ENCODE measurements at regions not wholly inside any gene's neighbourhood (a gene's known extent, or its start where the extent isn't known, plus 50 kb on each side); places are given as distances from the start of the nearest gene placed in this dataset.

DNA sequence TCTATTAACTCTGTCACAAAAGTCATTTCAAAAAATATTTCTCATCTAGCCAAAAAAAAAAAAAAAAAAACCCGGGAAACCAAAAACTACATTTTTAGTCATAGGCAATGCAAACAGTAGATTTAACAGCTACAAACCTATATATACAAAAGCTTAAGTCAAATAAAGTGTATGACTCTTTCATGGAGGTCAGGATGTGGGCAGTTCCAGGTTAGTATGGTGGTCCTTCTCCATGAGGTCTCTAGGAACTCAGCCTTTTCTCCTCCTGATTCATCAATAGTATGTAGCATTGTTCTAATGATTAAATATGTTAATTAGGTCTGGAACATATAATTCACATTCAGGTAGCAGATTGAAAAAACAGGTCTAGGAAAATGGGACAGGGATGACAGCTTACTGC is 586.5 kb downstream of the SLC16A7 start:
- peaks cover 0 to 3% (median 0%) of the 10 kb centered on the region in 11 donors for H3K9me3 Mint-ChIP-seq

DNA sequence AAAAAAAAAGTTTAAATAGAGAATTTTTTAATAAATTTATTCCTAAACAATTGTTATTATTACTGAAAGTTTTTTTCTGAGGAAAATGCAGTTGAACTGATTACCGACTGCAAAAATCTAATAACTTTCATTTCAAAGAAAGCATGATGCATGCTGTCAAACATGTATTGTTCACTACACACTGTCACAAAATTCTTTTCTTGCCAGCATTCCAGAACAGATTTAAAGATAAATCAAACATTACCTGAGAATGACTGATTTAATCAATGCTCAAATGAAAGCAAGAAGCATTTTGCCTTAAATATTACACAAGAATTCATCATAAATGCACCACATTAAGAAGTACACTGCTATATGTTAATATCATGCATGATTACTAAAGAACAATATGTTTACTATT is 588.3 kb downstream of the SLC16A7 start:
- H3K4me3 Mint-ChIP-seq, result no peak overlapping the region
- Histone ChIP-seq H3K4me1 (ENCODE audit: control insufficient read depth in 2 of 2, insufficient read depth in 2 of 2, low read length in 2 of 2) (no peaks in the 10 kb centered on the region), H3K36me3 (ENCODE audit: control insufficient read depth in 2 of 3, insufficient read depth in 3 of 3, low read length in 3 of 3) (no peaks in the 10 kb centered on the region), H3K4me3 (ENCODE audit: low read length) (no peak overlapping the region), H3K9me3 (ENCODE audit: control insufficient read depth in 2 of 3, low read length in 3 of 3) (no peaks in the 10 kb centered on the region), H3K27ac (ENCODE audit: low read depth, low read length) (no peak overlapping the region), H3K27me3 (ENCODE audit: control insufficient read depth in 2 of 2, insufficient read depth in 2 of 2, low read length in 2 of 2) (no peaks in the 10 kb centered on the region)
- intact Hi-C loops (cut with micrococcal nuclease), result no loop called here
- ChIA-PET POLR2A (interaction anchor here (0.7 kb wide), 1 partner anchor 214 kb away, joined by 3 read pairs; no protein-coding TSS in a partner anchor), CTCF (no interaction called here)
- H3K9me3 Mint-ChIP-seq, result peaks cover 0 to 3% (median 0%) of the 10 kb centered on the region in 11 donors
- ATAC-seq (no peak), DNase-seq (no peak)
- H3K27ac Mint-ChIP-seq, result no peak overlapping the region
- H3K27me3 Mint-ChIP-seq, result no peaks in the 10 kb centered on the region
- H3K36me3 Mint-ChIP-seq, result no peaks in the 10 kb centered on the region
- no peaks in the 10 kb centered on the region for H3K4me1 Mint-ChIP-seq

More for the DNA sequence above, 586.5 kb downstream of the SLC16A7 start:
- Mint-ChIP-seq H3K4me3 (no peak overlapping the region), H3K36me3 (no peaks in the 10 kb centered on the region), H3K27me3 (no peaks in the 10 kb centered on the region), H3K27ac (no peak overlapping the region), H3K4me1 (no peaks in the 10 kb centered on the region)
- ATAC-seq (no peak), DNase-seq (no peak)
- Histone ChIP-seq H3K4me3 (ENCODE audit: low read length) (no peak overlapping the region), H3K4me1 (ENCODE audit: control insufficient read depth in 2 of 2, insufficient read depth in 2 of 2, low read length in 2 of 2) (no peaks in the 10 kb centered on the region), H3K27me3 (ENCODE audit: control insufficient read depth in 2 of 2, insufficient read depth in 2 of 2, low read length in 2 of 2) (no peaks in the 10 kb centered on the region), H3K27ac (ENCODE audit: low read depth, low read length) (no peak overlapping the region), H3K36me3 (ENCODE audit: control insufficient read depth in 2 of 3, insufficient read depth in 3 of 3, low read length in 3 of 3) (no peaks in the 10 kb centered on the region), H3K9me3 (ENCODE audit: control insufficient read depth in 2 of 3, low read length in 3 of 3) (no peaks in the 10 kb centered on the region)
- ChIA-PET POLR2A (no interaction called here), CTCF (no interaction called here)
- intact Hi-C loops (cut with micrococcal nuclease), result no loop called here

DNA sequence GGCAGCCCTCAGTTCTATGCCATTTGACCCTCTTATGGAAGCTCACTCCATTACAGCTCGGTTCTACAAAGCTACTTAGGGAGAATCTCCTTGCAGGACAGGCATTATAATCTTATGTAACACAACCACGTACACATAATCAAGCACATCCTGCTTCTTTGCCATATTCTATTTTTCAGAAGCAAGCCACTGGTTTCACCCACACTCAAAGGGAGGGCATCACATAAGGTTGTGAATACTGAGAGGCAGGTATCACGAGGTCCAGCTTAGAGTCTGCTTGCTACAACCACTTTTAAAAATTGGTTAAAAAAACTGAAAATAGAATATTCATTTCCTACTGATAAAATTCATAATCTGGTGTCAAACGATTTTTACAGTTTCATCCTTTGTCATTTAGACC is 589.2 kb downstream of the SLC16A7 start:
- no peaks in the 10 kb centered on the region for H3K4me1 Mint-ChIP-seq
- H3K27me3 ChIP-seq (ENCODE audit: control insufficient read depth in 2 of 2, insufficient read depth in 2 of 2, low read length in 2 of 2), result no peaks in the 10 kb centered on the region
- no peak for ATAC-seq
- no peaks in the 10 kb centered on the region for H3K9me3 ChIP-seq (ENCODE audit: control insufficient read depth in 2 of 3, low read length in 3 of 3)
- POLR2A ChIA-PET, result interaction anchor here (0.7 kb wide), 1 partner anchor 213 kb away, joined by 3 read pairs; no protein-coding TSS in a partner anchor
- H3K27me3 Mint-ChIP-seq, result no peaks in the 10 kb centered on the region
- no peak overlapping the region for H3K27ac ChIP-seq (ENCODE audit: low read depth, low read length)
- H3K27ac Mint-ChIP-seq, result no peak overlapping the region
- H3K4me3 ChIP-seq (ENCODE audit: low read length), result no peak overlapping the region
- peaks cover 0 to 7% (median 0%) of the 10 kb centered on the region in 11 donors for H3K9me3 Mint-ChIP-seq
- no peak for DNase-seq
- no peaks in the 10 kb centered on the region for H3K4me1 ChIP-seq (ENCODE audit: control insufficient read depth in 2 of 2, insufficient read depth in 2 of 2, low read length in 2 of 2)
- H3K4me3 Mint-ChIP-seq, result no peak overlapping the region
- no peaks in the 10 kb centered on the region for H3K36me3 Mint-ChIP-seq
- no peaks in the 10 kb centered on the region for H3K36me3 ChIP-seq (ENCODE audit: control insufficient read depth in 2 of 3, insufficient read depth in 3 of 3, low read length in 3 of 3)
- CTCF ChIA-PET, result no interaction called here
- intact Hi-C loops (cut with micrococcal nuclease), result no loop called here

DNA sequence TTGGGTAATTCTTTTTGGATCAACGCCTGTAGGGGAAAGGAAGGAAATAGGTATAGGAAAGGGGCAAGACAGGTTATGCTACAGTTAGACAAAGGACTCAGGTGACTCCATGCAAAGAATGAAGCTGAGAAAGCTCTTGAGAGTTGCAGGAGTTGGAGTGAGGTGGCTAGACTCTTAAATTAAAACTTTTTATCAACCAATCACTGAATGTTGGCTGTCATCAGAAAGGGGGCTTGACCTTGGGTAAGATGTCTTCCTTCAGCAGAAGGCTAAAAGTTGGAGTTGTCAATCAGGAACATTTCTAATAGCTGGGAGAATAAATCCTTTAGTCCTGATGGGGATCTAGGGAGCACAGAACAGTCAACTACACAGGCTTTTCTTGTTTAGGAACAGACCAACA is 595.4 kb downstream of the SLC16A7 start:
- intact Hi-C loops (cut with micrococcal nuclease), result no loop called here
- no peak overlapping the region for H3K27ac ChIP-seq (ENCODE audit: low read depth, low read length)
- no peaks in the 10 kb centered on the region for H3K27me3 ChIP-seq (ENCODE audit: control insufficient read depth in 2 of 2, insufficient read depth in 2 of 2, low read length in 2 of 2)
- no peak overlapping the region for H3K4me3 Mint-ChIP-seq
- H3K4me3 ChIP-seq (ENCODE audit: low read length), result no peak overlapping the region
- peaks cover 0 to 11% (median 0%) of the 10 kb centered on the region in 11 donors for H3K9me3 Mint-ChIP-seq
- no peaks in the 10 kb centered on the region for H3K9me3 ChIP-seq (ENCODE audit: control insufficient read depth in 2 of 3, low read length in 3 of 3)
- H3K4me1 Mint-ChIP-seq, result no peaks in the 10 kb centered on the region
- DNase-seq, result no peak
- H3K27ac Mint-ChIP-seq, result no peak overlapping the region
- no peaks in the 10 kb centered on the region for H3K36me3 ChIP-seq (ENCODE audit: control insufficient read depth in 2 of 3, insufficient read depth in 3 of 3, low read length in 3 of 3)
- no peak for ATAC-seq
- POLR2A ChIA-PET, result no interaction called here
- H3K4me1 ChIP-seq (ENCODE audit: control insufficient read depth in 2 of 2, insufficient read depth in 2 of 2, low read length in 2 of 2), result no peaks in the 10 kb centered on the region
- CTCF ChIA-PET, result interaction anchor here (0.8 kb wide), 1 partner anchor 15 kb away, joined by 3 read pairs; no protein-coding TSS in a partner anchor
- no peaks in the 10 kb centered on the region for H3K27me3 Mint-ChIP-seq
- H3K36me3 Mint-ChIP-seq, result no peaks in the 10 kb centered on the region

DNA sequence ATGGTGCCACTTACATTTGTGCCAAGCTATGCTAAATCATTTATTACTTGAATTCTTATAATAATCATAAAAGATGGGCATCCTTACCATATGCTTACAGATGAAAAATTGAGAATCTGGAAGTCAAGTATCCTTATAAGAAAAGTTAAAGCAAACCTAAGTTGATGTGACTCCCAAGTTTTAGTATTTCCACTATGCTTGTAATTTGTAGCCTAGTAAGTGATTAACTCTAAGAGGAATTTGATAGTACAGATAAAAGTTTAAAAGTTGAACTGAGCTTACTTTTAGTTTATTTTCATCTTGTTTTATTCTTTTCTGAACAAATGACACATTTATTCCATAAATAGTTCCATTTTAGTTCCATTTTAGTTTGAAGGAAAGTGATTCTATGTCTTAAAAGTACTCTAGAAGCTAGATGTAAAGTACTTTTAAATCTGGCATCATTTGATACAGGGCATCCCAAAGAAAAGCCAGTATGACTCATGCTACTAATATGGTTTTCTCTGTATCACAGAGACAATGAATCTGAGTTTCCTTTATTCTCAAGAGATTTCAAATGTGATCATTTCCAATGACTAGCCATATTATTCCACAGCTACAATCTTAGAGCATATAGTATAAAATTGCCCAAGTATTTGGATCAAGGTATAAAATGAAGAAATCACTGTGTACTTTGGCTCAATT is 596.0 kb downstream of the SLC16A7 start:
- no peaks in the 10 kb centered on the region for H3K36me3 Mint-ChIP-seq
- intact Hi-C loops (cut with micrococcal nuclease), result no loop called here

DNA sequence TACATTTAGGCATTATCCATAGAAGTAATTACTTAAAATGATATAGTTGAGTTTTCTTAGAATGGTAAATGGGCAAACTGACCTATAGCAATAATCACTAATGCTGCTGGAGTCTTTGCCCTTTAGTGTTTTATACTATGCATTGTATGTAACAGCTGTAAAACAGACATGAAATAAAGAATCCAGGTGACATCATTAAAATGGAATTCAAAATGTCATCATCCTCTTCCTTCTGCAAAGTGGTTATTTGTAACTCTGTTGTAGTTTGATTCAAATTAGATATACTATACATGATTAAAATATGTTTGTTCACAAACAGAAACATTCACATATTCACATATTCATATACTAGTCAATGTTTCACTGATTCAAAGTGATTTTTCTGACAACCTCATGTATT is 598.8 kb downstream of the SLC16A7 start:
- H3K4me1 Mint-ChIP-seq, result no peaks in the 10 kb centered on the region
- no peaks in the 10 kb centered on the region for H3K36me3 Mint-ChIP-seq
- no peak overlapping the region for H3K27ac Mint-ChIP-seq
- no peaks in the 10 kb centered on the region for H3K27me3 Mint-ChIP-seq
- no peak overlapping the region for H3K4me3 Mint-ChIP-seq
- Histone ChIP-seq H3K4me3 (ENCODE audit: low read length) (no peak overlapping the region), H3K9me3 (ENCODE audit: control insufficient read depth in 2 of 3, low read length in 3 of 3) (no peaks in the 10 kb centered on the region), H3K27me3 (ENCODE audit: control insufficient read depth in 2 of 2, insufficient read depth in 2 of 2, low read length in 2 of 2) (no peaks in the 10 kb centered on the region), H3K36me3 (ENCODE audit: control insufficient read depth in 2 of 3, insufficient read depth in 3 of 3, low read length in 3 of 3) (no peaks in the 10 kb centered on the region), H3K27ac (ENCODE audit: low read depth, low read length) (no peak overlapping the region), H3K4me1 (ENCODE audit: control insufficient read depth in 2 of 2, insufficient read depth in 2 of 2, low read length in 2 of 2) (no peaks in the 10 kb centered on the region)
- ChIA-PET CTCF (no interaction called here), POLR2A (no interaction called here)
- peaks cover 0 to 8% (median 0%) of the 10 kb centered on the region in 11 donors for H3K9me3 Mint-ChIP-seq
- DNase-seq, result no peak
- no peak for ATAC-seq
- intact Hi-C loops (cut with micrococcal nuclease), result no loop called here

More for the DNA sequence above, 596.0 kb downstream of the SLC16A7 start:
- ATAC-seq, result no peak
- Mint-ChIP-seq H3K27ac (no peak overlapping the region), H3K4me1 (no peaks in the 10 kb centered on the region), H3K4me3 (no peak overlapping the region), H3K27me3 (no peaks in the 10 kb centered on the region), H3K9me3 (peaks cover 0 to 11% (median 0%) of the 10 kb centered on the region in 11 donors)
- Histone ChIP-seq H3K4me1 (ENCODE audit: control insufficient read depth in 2 of 2, insufficient read depth in 2 of 2, low read length in 2 of 2) (no peaks in the 10 kb centered on the region), H3K27ac (ENCODE audit: low read depth, low read length) (no peak overlapping the region), H3K36me3 (ENCODE audit: control insufficient read depth in 2 of 3, insufficient read depth in 3 of 3, low read length in 3 of 3) (no peaks in the 10 kb centered on the region), H3K9me3 (ENCODE audit: control insufficient read depth in 2 of 3, low read length in 3 of 3) (no peaks in the 10 kb centered on the region), H3K27me3 (ENCODE audit: control insufficient read depth in 2 of 2, insufficient read depth in 2 of 2, low read length in 2 of 2) (no peaks in the 10 kb centered on the region), H3K4me3 (ENCODE audit: low read length) (no peak overlapping the region)
- DNase-seq, result no peak
- ChIA-PET CTCF (interaction anchor here (0.8 kb wide), 1 partner anchor 14 kb away, joined by 3 read pairs; no protein-coding TSS in a partner anchor), POLR2A (no interaction called here)

DNA sequence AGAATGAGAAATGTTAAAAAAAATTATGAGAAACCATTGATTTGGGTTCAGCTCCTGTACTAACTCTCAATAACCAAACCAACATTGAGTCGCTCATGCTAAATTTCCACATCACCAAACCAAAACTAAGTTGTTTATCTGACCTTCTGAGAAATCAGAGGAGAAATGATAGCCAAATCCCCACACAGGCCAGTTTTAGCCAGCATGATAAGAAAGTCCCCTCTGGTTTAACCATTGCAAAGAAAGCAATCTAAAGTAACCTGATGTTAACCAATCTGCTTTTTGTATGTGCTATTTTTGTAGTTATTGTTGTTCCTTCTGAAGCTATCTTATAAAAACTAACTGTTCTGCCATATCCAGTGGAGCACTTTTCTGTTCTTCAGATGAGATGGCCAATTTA is 599.7 kb downstream of the SLC16A7 start:
- H3K4me3 Mint-ChIP-seq, result no peak overlapping the region
- Histone ChIP-seq H3K36me3 (ENCODE audit: control insufficient read depth in 2 of 3, insufficient read depth in 3 of 3, low read length in 3 of 3) (no peaks in the 10 kb centered on the region), H3K27me3 (ENCODE audit: control insufficient read depth in 2 of 2, insufficient read depth in 2 of 2, low read length in 2 of 2) (no peaks in the 10 kb centered on the region), H3K9me3 (ENCODE audit: control insufficient read depth in 2 of 3, low read length in 3 of 3) (no peaks in the 10 kb centered on the region), H3K27ac (ENCODE audit: low read depth, low read length) (no peak overlapping the region), H3K4me3 (ENCODE audit: low read length) (no peak overlapping the region), H3K4me1 (ENCODE audit: control insufficient read depth in 2 of 2, insufficient read depth in 2 of 2, low read length in 2 of 2) (no peaks in the 10 kb centered on the region)
- H3K36me3 Mint-ChIP-seq, result no peaks in the 10 kb centered on the region
- ChIA-PET CTCF (no interaction called here), POLR2A (no interaction called here)
- H3K27me3 Mint-ChIP-seq, result no peaks in the 10 kb centered on the region
- intact Hi-C loops (cut with micrococcal nuclease), result no loop called here
- ATAC-seq, result no peak
- peaks cover 0 to under 1% (median 0%) of the 10 kb centered on the region in 11 donors for H3K9me3 Mint-ChIP-seq
- no peak overlapping the region for H3K27ac Mint-ChIP-seq
- DNase-seq, result no peak
- H3K4me1 Mint-ChIP-seq, result no peaks in the 10 kb centered on the region

Measured in naive thymus-derived CD4-positive, alpha-beta T cell (primary cell).